Activated T-helper 1 cell treated with anti-CD3 and anti-CD28 coated beads, Interleukin-12 subunit alpha, Interleukin-12 subunit beta, Interleukin-2, Interleukin-4 antibody, amounts not matched to agents 30 ng/mL and 10 ng/mL and 1 ng/mL, durations not matched to agents 14 hours and 24 hours and 36 hours (primary cell): ENCODE measurements at regions not wholly inside any gene's neighbourhood (a gene's known extent, or its start where the extent isn't known, plus 50 kb on each side); places are given as distances from the start of the nearest gene placed in this dataset.
"Not testable (repeated sequence)": the region's sequence is repeated elsewhere in the genome, so short reads cannot be mapped to it uniquely, and the experiment has no call there.

Source experiments
- DNase-seq: peaks from one replicate; pipeline ENCODE4 v3.0.0; 2021; ENCODE audit warnings: low spot score
- H3K27ac Mint-ChIP-seq: one replicate; pipeline ENCODE4 v1.8.0; 2021; ENCODE audit warnings: mild to moderate bottlenecking, mixed read lengths
- H3K27me3 Mint-ChIP-seq: one replicate; pipeline ENCODE4 v1.8.0; 2022; ENCODE audit warnings: mild to moderate bottlenecking, moderate library complexity, mixed read lengths; ENCODE audit not compliant: insufficient read depth
- H3K36me3 Mint-ChIP-seq: one replicate; pipeline ENCODE4 v1.8.0; 2021; ENCODE audit warnings: low read depth, mixed read lengths
- H3K4me1 Mint-ChIP-seq: one replicate; pipeline ENCODE4 v1.8.0; 2021; ENCODE audit warnings: low read depth, mixed read lengths
- H3K4me3 Mint-ChIP-seq: one replicate; pipeline ENCODE4 v1.8.0; 2021; ENCODE audit warnings: mild to moderate bottlenecking, moderate library complexity, mixed read lengths
- H3K9me3 Mint-ChIP-seq: one replicate; pipeline ENCODE4 v1.8.0; 2021; ENCODE audit warnings: mixed read lengths
- intact Hi-C: fragments of 100-400 bp; cut with micrococcal nuclease; formaldehyde crosslinking; loops from one replicate; pipeline ENCODE4 v1.15.1; 2024

DNA sequence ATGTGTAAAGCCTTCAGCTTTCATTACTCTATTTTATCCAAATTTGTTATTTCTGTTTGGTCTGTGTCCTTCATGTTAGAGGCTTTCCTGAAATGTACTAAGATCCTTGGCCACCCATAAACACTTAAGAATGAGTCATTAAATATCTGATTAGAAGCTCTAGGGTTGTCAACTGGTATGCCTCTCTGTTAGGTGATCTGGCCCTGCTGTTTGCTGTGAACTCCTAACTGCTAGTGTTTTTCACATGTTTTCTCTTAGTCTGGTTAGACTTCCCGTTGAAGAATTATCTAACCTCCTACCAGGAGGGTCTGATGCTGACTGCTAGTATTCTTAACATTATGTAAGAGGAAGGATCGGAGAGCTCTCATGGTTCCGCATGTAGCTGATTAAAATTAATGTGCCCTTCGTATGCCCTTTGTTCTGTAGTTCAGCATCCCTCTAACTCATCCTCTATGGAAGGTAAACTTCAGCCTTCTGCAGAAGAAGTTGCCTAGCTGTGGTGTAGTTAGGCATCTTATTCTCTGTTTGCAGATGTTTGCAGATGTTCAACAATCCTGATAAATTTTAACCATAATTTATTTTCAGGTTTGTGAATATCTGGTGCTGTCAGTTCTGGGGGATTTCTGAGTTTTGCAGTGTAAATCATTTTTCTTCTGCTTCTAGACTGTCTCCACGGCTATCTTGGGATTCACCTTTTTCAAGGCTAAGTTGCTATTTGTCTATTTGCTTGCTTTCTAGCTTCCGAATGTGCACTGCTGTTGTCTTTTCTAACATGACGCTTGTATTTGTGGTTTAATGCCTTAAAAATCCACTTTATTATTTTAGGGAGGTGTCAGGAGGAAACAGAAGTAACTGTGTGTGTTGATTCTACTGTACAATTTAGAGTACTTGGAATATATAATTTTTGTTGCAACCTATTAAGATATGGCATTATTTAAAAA, 207.2 kb upstream of the SPRY2 start:
- intact Hi-C loops: no loop called here
- Mint-ChIP-seq H3K36me3 (no peaks in the 10 kb centered on the region), H3K27me3 (no peaks in the 10 kb centered on the region), H3K9me3 (no peaks in the 10 kb centered on the region), H3K4me1 (no peaks in the 10 kb centered on the region), H3K4me3 (no peak overlapping the region), H3K27ac (no peak overlapping the region)
- DNase-seq: no peak

DNA sequence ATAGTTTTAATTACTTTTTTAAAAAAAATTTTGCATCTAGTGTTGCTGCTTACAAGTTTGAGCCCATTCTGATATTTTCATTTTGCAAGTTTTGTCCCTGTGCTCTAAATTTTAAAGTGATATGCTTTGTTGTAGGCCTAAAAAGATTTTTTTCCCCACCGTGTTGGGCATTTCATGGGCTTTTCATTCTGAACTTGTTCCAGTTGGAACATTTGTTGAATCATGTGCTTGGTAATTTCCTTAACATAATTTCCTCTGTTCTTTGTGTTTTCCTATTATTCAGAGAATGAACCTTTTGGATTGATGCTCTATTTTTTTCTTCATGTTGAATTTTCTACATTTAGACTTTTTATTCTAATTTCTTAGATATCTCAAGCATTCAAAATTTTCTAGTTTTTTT, 206.4 kb upstream of the SPRY2 start:
- Mint-ChIP-seq H3K4me3 (no peak overlapping the region), H3K27me3 (no peaks in the 10 kb centered on the region), H3K27ac (no peak overlapping the region), H3K4me1 (no peaks in the 10 kb centered on the region), H3K36me3 (no peaks in the 10 kb centered on the region), H3K9me3 (no peaks in the 10 kb centered on the region)
- intact Hi-C loops: no loop called here
- DNase-seq: no peak

DNA sequence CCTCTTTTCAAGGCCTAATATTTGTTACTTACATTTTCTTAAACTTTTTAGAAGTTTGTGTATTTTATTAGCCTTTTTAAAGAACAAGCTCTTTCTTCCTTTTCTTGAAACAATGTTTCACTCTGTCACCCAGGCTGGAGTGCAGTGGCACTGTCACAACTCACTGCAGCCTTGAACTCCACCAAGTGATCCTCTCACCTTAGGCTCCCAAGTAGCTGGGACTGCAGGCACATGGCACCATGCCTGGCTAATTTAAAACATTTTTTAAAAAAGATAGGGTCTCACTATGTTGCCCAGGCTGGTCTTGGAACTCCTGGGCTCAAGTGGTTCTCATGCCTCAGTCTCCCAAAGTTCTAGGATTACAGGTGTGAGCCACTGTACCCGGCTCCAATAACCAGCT, 192.2 kb upstream of the SPRY2 start:
- peaks cover 9% of the 10 kb centered on the region for H3K9me3 Mint-ChIP-seq
- no peak overlapping the region for H3K27ac Mint-ChIP-seq
- H3K4me1 Mint-ChIP-seq: no peaks in the 10 kb centered on the region
- no peak overlapping the region for H3K4me3 Mint-ChIP-seq
- no peaks in the 10 kb centered on the region for H3K36me3 Mint-ChIP-seq
- no peaks in the 10 kb centered on the region for H3K27me3 Mint-ChIP-seq
- DNase-seq: no peak
- intact Hi-C loops: no loop called here

DNA sequence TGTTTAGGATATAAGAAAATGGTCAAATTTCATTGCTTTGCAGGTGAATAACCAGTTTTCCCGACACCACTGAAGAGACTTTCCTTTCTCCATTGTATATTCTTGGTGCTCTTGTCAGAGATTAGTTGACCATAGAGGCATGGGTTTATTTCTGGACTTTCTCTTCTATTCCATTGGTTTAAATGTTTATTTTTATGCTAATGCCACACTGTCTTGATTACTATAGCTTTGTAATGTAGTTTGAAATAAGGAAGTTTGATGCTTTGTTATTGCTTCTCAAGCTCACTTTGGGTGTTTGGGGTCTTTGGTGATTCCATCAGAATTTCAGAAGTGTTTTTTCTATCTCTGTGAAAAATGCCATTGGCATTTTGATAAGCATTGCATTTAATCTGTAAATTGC, 190.0 kb upstream of the SPRY2 start:
- Mint-ChIP-seq H3K4me1 (no peaks in the 10 kb centered on the region), H3K9me3 (peaks cover under 1% of the 10 kb centered on the region), H3K36me3 (no peaks in the 10 kb centered on the region), H3K27me3 (no peaks in the 10 kb centered on the region), H3K4me3 (no peak overlapping the region), H3K27ac (no peak overlapping the region)
- intact Hi-C loops: no loop called here
- DNase-seq: no peak

DNA sequence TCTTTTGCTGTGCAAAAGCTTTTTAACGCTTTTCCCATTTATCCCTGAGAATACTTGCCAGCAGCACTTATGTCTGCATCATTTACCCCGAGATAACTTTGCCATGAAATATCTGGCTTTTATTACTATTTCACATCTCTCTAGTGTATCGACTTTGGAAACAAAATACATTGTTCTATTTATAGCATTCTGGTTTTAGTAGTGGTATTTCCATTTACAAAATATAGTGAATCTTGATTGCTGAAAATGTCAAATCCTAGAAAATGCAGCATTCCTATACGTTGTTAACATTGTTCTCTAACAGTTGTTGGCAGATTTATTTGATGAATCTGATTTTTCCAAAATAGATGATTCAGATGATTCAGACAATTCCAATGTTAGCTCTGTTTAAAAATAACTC, 189.3 kb upstream of the SPRY2 start:
- intact Hi-C loops: no loop called here
- Mint-ChIP-seq H3K9me3 (no peaks in the 10 kb centered on the region), H3K4me1 (no peaks in the 10 kb centered on the region), H3K27me3 (no peaks in the 10 kb centered on the region), H3K27ac (no peak overlapping the region), H3K36me3 (no peaks in the 10 kb centered on the region), H3K4me3 (no peak overlapping the region)
- DNase-seq: no peak

DNA sequence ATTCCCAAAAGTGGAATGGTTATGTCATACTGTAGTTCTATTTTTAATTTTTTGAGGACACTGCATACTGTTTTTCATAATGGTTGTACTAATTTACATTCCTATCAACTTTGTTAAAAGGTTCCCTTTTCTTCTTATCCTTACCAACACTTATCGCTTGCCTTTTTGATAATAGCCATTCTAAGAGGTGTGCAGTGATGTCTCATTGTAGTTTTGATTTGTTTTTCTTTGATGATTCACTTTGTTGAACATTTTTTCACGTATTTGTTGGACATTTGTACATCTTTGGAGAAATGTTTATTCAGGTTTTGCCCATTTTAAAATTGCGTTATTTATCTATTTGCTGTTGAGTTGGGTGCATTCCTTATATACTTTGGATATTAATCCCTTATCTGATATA, 188.8 kb upstream of the SPRY2 start:
- intact Hi-C loops: no loop called here

DNA sequence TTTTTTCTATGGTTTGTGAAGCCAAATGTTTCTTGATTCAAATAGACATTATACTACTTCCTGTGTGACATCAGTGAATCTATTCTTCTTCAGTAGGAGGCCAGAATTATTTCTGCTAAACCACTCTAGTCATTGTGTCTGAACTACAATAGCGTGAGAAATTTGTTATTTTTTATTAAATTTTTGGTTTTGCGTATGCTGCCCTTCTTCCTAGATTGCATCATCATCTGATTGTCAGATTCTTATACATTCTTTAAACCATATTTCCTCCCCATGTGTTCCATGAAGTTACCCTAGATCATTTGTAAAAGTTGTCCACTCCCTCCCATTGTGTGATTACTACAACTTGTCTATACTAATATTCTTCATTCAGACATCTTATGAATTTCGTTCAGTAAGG, 187.8 kb upstream of the SPRY2 start:
- no peaks in the 10 kb centered on the region for H3K4me1 Mint-ChIP-seq
- no peak for DNase-seq
- no peak overlapping the region for H3K27ac Mint-ChIP-seq
- no peaks in the 10 kb centered on the region for H3K27me3 Mint-ChIP-seq
- intact Hi-C loops: no loop called here
- no peaks in the 10 kb centered on the region for H3K36me3 Mint-ChIP-seq
- no peaks in the 10 kb centered on the region for H3K9me3 Mint-ChIP-seq
- H3K4me3 Mint-ChIP-seq: no peak overlapping the region

More for the DNA sequence above, 188.8 kb upstream of the SPRY2 start:
- H3K27ac Mint-ChIP-seq: no peak overlapping the region
- no peaks in the 10 kb centered on the region for H3K27me3 Mint-ChIP-seq
- no peak overlapping the region for H3K4me3 Mint-ChIP-seq
- no peaks in the 10 kb centered on the region for H3K4me1 Mint-ChIP-seq
- H3K36me3 Mint-ChIP-seq: no peaks in the 10 kb centered on the region
- H3K9me3 Mint-ChIP-seq: no peaks in the 10 kb centered on the region
- no peak for DNase-seq

DNA sequence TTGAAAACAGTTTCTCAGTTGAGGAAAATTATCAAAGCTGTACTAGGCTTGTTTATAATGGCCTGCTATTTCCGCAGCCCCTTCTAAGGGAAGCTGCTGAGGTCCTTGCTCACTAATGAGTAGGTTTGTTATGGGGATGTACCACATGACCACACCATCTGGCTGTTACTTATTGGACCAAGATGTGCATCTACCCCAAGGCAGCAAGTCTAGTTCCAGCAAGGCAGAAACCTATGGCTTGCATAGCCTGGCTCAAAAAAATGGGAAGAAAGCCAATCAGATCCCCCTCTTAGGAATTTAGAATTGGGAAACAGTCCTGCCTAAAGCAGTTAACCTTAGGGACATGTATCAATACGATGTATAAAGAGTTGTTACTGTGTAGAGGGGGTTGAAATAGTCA, 186.5 kb upstream of the SPRY2 start:
- intact Hi-C loops: no loop called here

DNA sequence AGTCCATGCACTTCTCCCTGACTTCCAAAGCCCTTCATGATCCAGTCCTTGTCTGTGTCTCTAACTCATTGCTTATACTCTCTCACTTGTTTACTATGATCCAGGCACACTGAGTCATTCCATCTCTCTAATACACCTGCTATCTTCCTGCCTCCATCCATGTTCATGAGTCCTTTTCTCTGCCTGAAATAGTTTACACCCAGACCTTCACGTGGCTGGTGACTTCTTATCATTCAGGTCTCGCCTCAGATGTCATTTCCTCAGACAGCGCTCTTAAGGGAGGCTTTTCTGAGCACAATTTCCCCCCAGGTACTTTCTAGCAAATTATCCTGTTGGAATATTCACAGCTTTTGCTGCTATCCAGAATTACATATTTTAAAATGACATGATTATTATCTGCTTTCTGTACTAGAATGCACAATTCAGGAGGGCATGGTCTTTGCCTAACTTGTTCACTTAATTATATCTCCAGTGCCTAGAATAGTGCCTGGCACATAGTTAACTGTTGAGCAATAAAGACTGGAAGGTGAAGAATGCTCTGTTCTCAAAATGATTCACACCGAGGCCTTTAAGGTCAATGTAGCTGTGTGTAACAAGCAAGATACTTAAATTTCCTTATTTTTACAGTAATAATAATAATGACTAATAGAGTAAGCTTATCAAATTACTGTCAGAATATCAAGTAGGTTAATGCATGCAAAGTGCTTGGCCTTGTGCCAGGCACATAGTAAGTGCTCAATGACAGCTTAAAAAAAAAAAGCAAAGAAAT, 183.7 kb upstream of the SPRY2 start:
- H3K4me3 Mint-ChIP-seq: no peak overlapping the region
- H3K36me3 Mint-ChIP-seq: no peaks in the 10 kb centered on the region
- no peak for DNase-seq
- no peak overlapping the region for H3K27ac Mint-ChIP-seq
- no peaks in the 10 kb centered on the region for H3K9me3 Mint-ChIP-seq
- no peaks in the 10 kb centered on the region for H3K4me1 Mint-ChIP-seq
- no peaks in the 10 kb centered on the region for H3K27me3 Mint-ChIP-seq
- intact Hi-C loops: no loop called here

More for the DNA sequence above, 186.5 kb upstream of the SPRY2 start:
- Mint-ChIP-seq H3K9me3 (no peaks in the 10 kb centered on the region), H3K4me3 (no peak overlapping the region), H3K27me3 (no peaks in the 10 kb centered on the region), H3K27ac (no peak overlapping the region), H3K36me3 (no peaks in the 10 kb centered on the region), H3K4me1 (no peaks in the 10 kb centered on the region)
- no peak for DNase-seq

DNA sequence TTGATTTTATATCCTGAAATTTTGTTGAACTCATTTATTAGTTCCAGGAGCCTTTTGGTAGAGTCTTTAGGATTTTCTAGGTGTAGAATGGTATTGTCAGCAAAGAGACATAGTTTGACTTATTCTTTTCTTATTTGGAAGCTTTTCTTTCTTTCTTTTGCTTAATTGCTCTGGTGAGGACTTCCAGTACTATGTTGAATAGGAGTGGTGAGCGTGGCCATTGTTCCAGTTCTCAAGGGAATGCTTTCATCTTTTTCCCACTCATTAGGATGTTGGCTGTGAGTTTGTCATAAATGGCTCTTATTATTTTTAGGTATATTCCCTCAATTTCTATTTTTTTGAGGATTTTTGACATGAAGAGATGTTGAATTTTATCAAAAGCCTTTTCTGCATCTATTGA, 182.2 kb upstream of the SPRY2 start:
- no peaks in the 10 kb centered on the region for H3K4me1 Mint-ChIP-seq
- no peaks in the 10 kb centered on the region for H3K36me3 Mint-ChIP-seq
- intact Hi-C loops: no loop called here
- DNase-seq: no peak
- H3K27ac Mint-ChIP-seq: no peak overlapping the region
- H3K4me3 Mint-ChIP-seq: no peak overlapping the region
- no peaks in the 10 kb centered on the region for H3K27me3 Mint-ChIP-seq
- peaks cover 2% of the 10 kb centered on the region for H3K9me3 Mint-ChIP-seq

DNA sequence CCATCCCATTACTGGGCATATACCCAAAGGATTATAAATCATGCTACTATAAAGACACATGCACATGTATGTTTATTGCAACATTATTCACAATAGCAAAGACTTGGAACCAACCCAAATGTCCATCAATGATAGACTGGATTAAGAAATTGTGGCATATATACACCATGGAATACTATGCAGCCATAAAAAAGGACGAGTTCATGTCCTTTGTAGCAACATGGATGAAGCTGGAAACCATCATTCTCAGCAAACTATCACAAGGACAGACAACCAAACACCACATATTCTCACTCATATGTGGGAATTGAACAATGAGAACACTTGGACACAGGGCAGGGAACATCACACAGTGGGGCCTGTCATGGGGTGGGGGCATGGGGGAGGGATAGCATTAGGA, 181.5 kb upstream of the SPRY2 start:
- H3K36me3 Mint-ChIP-seq, H3K27ac Mint-ChIP-seq, H3K9me3 Mint-ChIP-seq, H3K4me3 Mint-ChIP-seq, intact Hi-C loops, H3K27me3 Mint-ChIP-seq, H3K4me1 Mint-ChIP-seq, DNase-seq: not testable (repeated sequence)

DNA sequence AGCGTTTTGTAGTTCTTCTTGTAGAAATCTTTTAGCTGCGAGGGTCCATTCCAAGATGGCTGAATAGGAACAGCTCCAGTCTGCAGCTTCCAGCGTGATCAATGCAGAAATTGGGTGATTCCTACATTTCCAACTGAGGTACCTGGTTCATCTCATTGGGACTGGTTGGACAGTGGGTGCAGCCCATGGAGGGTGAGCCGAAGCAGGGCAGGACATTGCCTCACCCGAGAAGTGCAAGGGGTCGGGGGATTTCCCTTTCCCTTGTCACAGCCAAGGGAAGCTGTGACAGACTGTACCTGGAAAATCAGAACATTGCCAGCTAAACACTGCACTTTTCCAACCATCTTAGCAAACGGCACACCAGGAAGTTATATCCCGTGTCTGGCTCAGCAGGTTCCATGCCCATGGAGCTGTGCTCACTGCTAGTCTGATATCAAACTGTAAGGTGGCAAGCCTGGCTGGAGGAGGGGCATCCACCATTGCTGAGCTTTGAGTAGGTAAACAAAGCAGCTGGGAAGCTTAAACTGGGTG, 176.0 kb upstream of the SPRY2 start:
- peaks cover 9% of the 10 kb centered on the region for H3K9me3 Mint-ChIP-seq
- DNase-seq: no peak
- H3K4me3 Mint-ChIP-seq: no peak overlapping the region
- intact Hi-C loops: no loop called here
- H3K4me1 Mint-ChIP-seq: no peaks in the 10 kb centered on the region
- no peaks in the 10 kb centered on the region for H3K27me3 Mint-ChIP-seq
- no peaks in the 10 kb centered on the region for H3K36me3 Mint-ChIP-seq
- no peak overlapping the region for H3K27ac Mint-ChIP-seq

DNA sequence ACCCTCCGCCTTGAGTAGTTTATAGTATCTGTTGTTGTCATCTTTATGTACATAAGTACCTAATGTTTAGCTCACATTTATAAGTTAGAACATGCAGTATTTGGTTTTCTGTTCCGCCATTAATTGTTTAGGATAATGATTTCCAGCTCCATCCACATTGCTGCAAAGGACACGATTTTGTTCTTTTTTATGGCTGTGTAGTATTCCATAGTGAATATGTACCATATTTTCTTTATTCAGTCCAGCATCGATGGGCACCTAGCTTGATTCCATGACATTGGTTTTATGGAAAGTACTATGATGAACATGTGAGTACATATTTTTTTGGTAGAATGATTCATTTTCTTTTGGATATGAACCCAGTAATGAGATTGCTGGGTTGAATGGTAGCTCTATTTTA, 174.4 kb upstream of the SPRY2 start:
- Mint-ChIP-seq H3K27ac (no peak overlapping the region), H3K36me3 (no peaks in the 10 kb centered on the region), H3K4me3 (no peak overlapping the region), H3K9me3 (peaks cover 9% of the 10 kb centered on the region), H3K27me3 (no peaks in the 10 kb centered on the region), H3K4me1 (no peaks in the 10 kb centered on the region)
- no peak for DNase-seq
- intact Hi-C loops: no loop called here
